Tibial nerve (tissue), 4 donors: ENCODE measurements at regions not wholly inside any gene's neighbourhood (a gene's known extent, or its start where the extent isn't known, plus 50 kb on each side); places are given as distances from the start of the nearest gene placed in this dataset.

ENCODE experiments used
- DNase-seq, 2 donors: peaks; one replicate each; pipeline ENCODE4 v3.0.0-alpha.2; 2019; ENCODE audit warnings: low spot score in 2 of 2
- H3K27ac ChIP-seq, 4 donors: fragments of 200-600 bp; sonication (generic) in 3 of 4; one replicate each; pipeline ENCODE4 v1.5.1; 2017 to 2019; ENCODE audit warnings: mild to moderate bottlenecking in 1 of 4
- H3K27me3 ChIP-seq, 2 donors: fragments of 200-600 bp; sonication (generic) in 1 of 2; one replicate each; pipeline versions ENCODE4 v1.5.1 to v1.6.0; 2017 to 2019
- H3K36me3 ChIP-seq, 3 donors: fragments of 200-600 bp; sonication (generic); one replicate each; pipeline ENCODE4 v1.5.1; 2018 to 2019
- H3K4me1 ChIP-seq, 4 donors: fragments of 200-600 bp; sonication (generic) in 3 of 4; one replicate each; pipeline ENCODE4 v1.5.1; 2017 to 2019
- H3K4me3 ChIP-seq, 4 donors: fragments of 200-600 bp; sonication (generic) in 3 of 4; one replicate each; pipeline ENCODE4 v1.5.1; 2017 to 2019; ENCODE audit warnings: mild to moderate bottlenecking in 1 of 4, moderate library complexity in 1 of 4
- H3K9me3 ChIP-seq, 4 donors: fragments of 200-600 bp; sonication (generic) in 3 of 4; one replicate each; pipeline ENCODE4 v1.5.1; 2017 to 2019
- EP300 ChIP-seq, 2 donors: sonication (generic); formaldehyde crosslinking; IDR thresholded peaks; one replicate each; pipeline ENCODE4 v1.6.1; 2017; ENCODE audit warnings: antibody characterized with exemption in 2 of 2, mild to moderate bottlenecking in 1 of 2
- POLR2A ChIP-seq, 2 donors: fragments of 450-650 bp; IDR thresholded peaks; one replicate each; pipeline ENCODE4 v1.6.1; 2017; ENCODE audit warnings: antibody characterized with exemption in 2 of 2, mild to moderate bottlenecking in 2 of 2, moderate library complexity in 2 of 2
- WGBS, 2 donors: methylation state at CpG; one replicate each; pipeline ENCODE4 v1.1.5; 2018; 5-methylcytosine and 5-hydroxymethylcytosine counted together
- TF ChIP-seq, protein P1 (sequence below), 5 experiments: fragments of 200-600 bp in 3 of 5; fragments of 450-650 bp in 2 of 5; sonication (generic) in 3 of 5; IDR thresholded peaks; one replicate each; pipeline ENCODE4 v1.5.1; 2016 to 2019; ENCODE audit warnings: antibody characterized with exemption in 5 of 5, mild to moderate bottlenecking in 3 of 5, moderate library complexity in 2 of 5

DNA sequence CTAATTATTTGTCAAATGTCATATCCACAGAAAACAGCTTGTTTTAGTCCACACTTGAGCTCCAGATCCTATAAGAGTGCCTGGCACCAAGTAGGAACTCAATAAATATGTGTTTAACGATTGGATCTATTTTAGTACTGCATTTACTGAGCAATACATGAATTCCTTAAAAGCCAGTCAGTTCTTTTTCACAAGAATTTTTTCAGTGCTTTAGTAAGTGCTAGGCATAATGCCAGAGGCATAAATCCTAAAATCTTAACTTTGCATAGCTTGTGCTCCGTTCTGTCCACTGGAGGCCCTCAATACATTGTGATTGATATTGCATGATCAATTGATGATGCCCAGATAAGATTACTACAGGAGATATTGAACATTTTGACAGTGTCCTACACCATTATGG, 67.3 kb upstream of the PCSK5 start:
- no peak for DNase-seq
- no peak overlapping the region for H3K4me3 ChIP-seq
- no peak overlapping the region for H3K27ac ChIP-seq
- H3K36me3 ChIP-seq: no peaks in the 10 kb centered on the region
- H3K27me3 ChIP-seq: no peaks in the 10 kb centered on the region
- peaks cover 0 to 8% (median 0%) of the 10 kb centered on the region in 4 donors for H3K4me1 ChIP-seq
- WGBS, 2 donors: 29 to 38% methylated on average over 2 of the region's 2 CpGs
- peaks cover 0 to 7% (median 1%) of the 10 kb centered on the region in 4 donors for H3K9me3 ChIP-seq
- no peak for TF ChIP-seq POLR2A (IDR thresholded peaks at IDR 0.05)
- TF ChIP-seq, protein P1, sequence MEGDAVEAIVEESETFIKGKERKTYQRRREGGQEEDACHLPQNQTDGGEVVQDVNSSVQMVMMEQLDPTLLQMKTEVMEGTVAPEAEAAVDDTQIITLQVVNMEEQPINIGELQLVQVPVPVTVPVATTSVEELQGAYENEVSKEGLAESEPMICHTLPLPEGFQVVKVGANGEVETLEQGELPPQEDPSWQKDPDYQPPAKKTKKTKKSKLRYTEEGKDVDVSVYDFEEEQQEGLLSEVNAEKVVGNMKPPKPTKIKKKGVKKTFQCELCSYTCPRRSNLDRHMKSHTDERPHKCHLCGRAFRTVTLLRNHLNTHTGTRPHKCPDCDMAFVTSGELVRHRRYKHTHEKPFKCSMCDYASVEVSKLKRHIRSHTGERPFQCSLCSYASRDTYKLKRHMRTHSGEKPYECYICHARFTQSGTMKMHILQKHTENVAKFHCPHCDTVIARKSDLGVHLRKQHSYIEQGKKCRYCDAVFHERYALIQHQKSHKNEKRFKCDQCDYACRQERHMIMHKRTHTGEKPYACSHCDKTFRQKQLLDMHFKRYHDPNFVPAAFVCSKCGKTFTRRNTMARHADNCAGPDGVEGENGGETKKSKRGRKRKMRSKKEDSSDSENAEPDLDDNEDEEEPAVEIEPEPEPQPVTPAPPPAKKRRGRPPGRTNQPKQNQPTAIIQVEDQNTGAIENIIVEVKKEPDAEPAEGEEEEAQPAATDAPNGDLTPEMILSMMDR (IDR thresholded peaks at IDR 0.05): no peak
- no peak for TF ChIP-seq EP300 (IDR thresholded peaks at IDR 0.05)

- Histone ChIP-seq H3K4me3 (no peak overlapping the region), H3K36me3 (no peaks in the 10 kb centered on the region), H3K9me3 (no peaks in the 10 kb centered on the region), H3K4me1 (peaks cover 0 to 8% (median 0%) of the 10 kb centered on the region in 4 donors), H3K27me3 (no peaks in the 10 kb centered on the region), H3K27ac (no peak overlapping the region)
- TF ChIP-seq POLR2A (IDR thresholded peaks at IDR 0.05) (no peak), EP300 (IDR thresholded peaks at IDR 0.05) (no peak)
- TF ChIP-seq, protein P1 (IDR thresholded peaks at IDR 0.05): no peak
- no peak for DNase-seq
- 52 to 62% methylated on average over 3 of the region's 3 CpGs for WGBS, 2 donors
Measured at GRCh38 chr9:75824816-75825568, 65.5 kb upstream of the PCSK5 start.

DNA sequence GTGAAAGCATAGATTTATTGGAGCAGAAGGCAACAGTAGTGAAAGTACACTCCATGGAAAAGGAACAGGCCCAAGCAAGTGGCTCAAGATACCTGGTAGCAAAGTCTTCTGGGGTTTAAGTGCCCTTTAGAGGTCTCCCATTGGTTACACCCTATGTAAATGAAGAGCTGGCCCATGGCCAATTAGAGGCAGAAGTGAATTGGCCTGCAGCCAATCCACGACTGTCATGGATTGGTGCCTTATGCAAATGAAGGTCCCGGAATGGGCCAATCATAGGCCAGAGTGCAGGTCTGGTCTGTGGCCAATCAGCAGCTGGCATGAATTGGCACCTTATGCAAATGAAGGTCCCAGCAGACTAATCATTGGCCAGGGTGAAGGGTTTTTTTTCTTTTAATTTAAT, 64.2 kb upstream of the PCSK5 start:
- Histone ChIP-seq H3K4me1 (peaks cover 0 to 8% (median 0%) of the 10 kb centered on the region in 4 donors), H3K36me3 (no peaks in the 10 kb centered on the region), H3K4me3 (no peak overlapping the region), H3K27ac (no peak overlapping the region), H3K27me3 (no peaks in the 10 kb centered on the region), H3K9me3 (no peaks in the 10 kb centered on the region)
- WGBS, 2 donors: 50 to 58% methylated on average over 2 of the region's 2 CpGs
- no peak for DNase-seq
- TF ChIP-seq, protein P1 (IDR thresholded peaks at IDR 0.05): no peak

DNA sequence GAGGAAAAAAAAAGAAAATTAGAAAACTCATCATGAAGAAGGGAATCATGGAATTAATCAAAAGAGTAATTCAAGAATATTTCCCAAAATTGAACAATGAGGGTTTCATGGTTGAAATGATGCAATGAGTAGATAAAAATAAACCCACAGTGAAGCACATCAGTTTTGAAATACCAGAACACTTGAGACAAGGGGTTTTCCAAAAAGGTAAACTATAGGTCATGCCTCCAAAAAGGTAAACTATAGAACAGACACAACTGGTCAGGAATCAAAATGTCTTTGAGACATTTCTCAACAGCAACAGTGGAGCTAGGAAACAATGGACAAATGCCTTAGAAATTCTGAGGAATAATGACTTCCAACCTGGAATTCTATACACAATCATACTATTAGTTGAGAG, 60.2 kb upstream of the PCSK5 start:
- no peaks in the 10 kb centered on the region for H3K27me3 ChIP-seq
- peaks cover 0 to 3% (median 0%) of the 10 kb centered on the region in 4 donors for H3K4me1 ChIP-seq
- H3K9me3 ChIP-seq: no peaks in the 10 kb centered on the region
- no peak overlapping the region for H3K4me3 ChIP-seq
- H3K36me3 ChIP-seq: no peaks in the 10 kb centered on the region
- no peak for DNase-seq
- TF ChIP-seq POLR2A (IDR thresholded peaks at IDR 0.05): no peak
- TF ChIP-seq EP300 (IDR thresholded peaks at IDR 0.05): no peak
- TF ChIP-seq, protein P1 (IDR thresholded peaks at IDR 0.05): no peak
- H3K27ac ChIP-seq: no peak overlapping the region

DNA sequence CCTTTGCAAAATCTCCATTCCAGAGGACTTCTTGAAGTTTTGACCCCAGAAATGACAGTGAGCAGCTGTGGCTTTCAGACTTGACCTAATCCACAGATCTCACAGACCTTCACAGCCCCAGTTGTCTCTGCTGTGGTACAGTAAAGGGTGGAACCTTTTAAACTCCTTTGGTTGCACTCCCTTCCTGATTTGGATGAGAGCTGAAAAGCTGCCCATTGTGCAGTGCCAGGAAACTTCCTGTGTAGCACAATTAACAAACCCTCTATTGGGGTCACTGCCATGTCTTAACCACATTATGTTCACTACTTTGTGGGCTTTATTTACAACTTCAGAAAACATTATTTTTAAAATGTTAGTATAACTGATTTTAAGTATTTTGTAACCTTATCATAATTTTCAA, 56.7 kb upstream of the PCSK5 start:
- no peaks in the 10 kb centered on the region for H3K4me1 ChIP-seq
- no peak overlapping the region for H3K27ac ChIP-seq
- no peaks in the 10 kb centered on the region for H3K9me3 ChIP-seq
- no peaks in the 10 kb centered on the region for H3K36me3 ChIP-seq
- no peak for DNase-seq
- TF ChIP-seq, protein P1 (IDR thresholded peaks at IDR 0.05): no peak
- TF ChIP-seq EP300 (IDR thresholded peaks at IDR 0.05) (no peak), POLR2A (IDR thresholded peaks at IDR 0.05) (no peak)
- no peak overlapping the region for H3K4me3 ChIP-seq
- H3K27me3 ChIP-seq: no peaks in the 10 kb centered on the region
